NCI-H2029 (cell line): ENCODE measurements at regions not wholly inside any gene's neighbourhood (a gene's known extent, or its start where the extent isn't known, plus 50 kb on each side); places are given as distances from the start of the nearest gene placed in this dataset.

Experiments
- DNase-seq: peaks from one replicate; lab custom pipeline; 2025; lab: John Stamatoyannopoulos, UW

- DNase-seq = no peak
Observed at GRCh38 chr2:71776227-71776626, 322.9 kb downstream of the DYSF start.

- DNase-seq = no peak
Observed at GRCh38 chr2:71773218-71773617, 319.9 kb downstream of the DYSF start.

- DNase-seq = no peak
Observed at GRCh38 chr2:71772510-71773172, 319.3 kb downstream of the DYSF start.

- no peak for DNase-seq
Observed at GRCh38 chr2:71767663-71768062, 314.3 kb downstream of the DYSF start.

- no peak for DNase-seq
Observed at GRCh38 chr2:71759060-71759459, 305.7 kb downstream of the DYSF start.

- DNase-seq = no peak
Observed at GRCh38 chr2:71757351-71757750, 304.0 kb downstream of the DYSF start.

- DNase-seq = no peak
Observed at GRCh38 chr2:71756280-71756906, 303.0 kb downstream of the DYSF start.

- no peak for DNase-seq
Observed at GRCh38 chr2:71751590-71751989, 298.2 kb downstream of the DYSF start.

- no peak for DNase-seq
Observed at GRCh38 chr2:71749671-71750101, 296.3 kb downstream of the DYSF start.

- DNase-seq = no peak
Observed at GRCh38 chr2:71748227-71748626, 294.9 kb downstream of the DYSF start.

- DNase-seq = no peak
Observed at GRCh38 chr2:71747559-71747958, 294.2 kb downstream of the DYSF start.

- DNase-seq = no peak
Observed at GRCh38 chr2:71746946-71747501, 293.7 kb downstream of the DYSF start.

- no peak for DNase-seq
Observed at GRCh38 chr2:71744781-71745180, 291.4 kb downstream of the DYSF start.

GRCh38 chr2:71743995-71744675 lies 290.8 kb downstream of the DYSF start:
- DNase-seq = no peak

GRCh38 chr2:71742953-71743601 lies 289.7 kb downstream of the DYSF start:
- no peak for DNase-seq

GRCh38 chr2:71736986-71737385 lies 283.6 kb downstream of the DYSF start:
- no peak for DNase-seq

GRCh38 chr2:71736091-71736861 lies 282.9 kb downstream of the DYSF start:
- no peak for DNase-seq
